ENCODE measurements at regions not wholly inside any gene's neighbourhood (a gene's known extent, or its start where the extent isn't known, plus 50 kb on each side); places are given as distances from the start of the nearest gene placed in this dataset.

DNA sequence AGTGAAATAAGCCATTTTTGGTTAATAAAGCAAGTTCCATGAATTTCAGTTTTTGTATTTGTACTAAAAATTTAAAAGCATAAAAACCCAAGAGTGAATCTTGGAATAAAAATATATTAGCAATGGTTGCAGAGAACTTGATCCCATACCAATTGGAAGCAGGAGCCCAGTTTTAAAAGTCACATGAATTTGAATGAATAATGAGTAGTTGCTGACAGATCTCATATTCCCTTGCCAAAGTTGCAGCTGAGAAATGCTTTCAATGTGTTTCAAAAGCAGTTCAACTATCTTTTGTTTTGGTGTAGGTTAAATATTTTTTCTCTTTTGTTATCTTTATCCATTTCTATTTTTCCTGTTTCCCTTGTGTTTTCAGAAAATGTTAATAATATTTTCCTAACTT, 818.6 kb downstream of the CDH18 start:
- POLR2A ChIA-PET, result no interaction called here
- Histone ChIP-seq H3K4me3 (ENCODE audit: low read depth, low read length) (no peak overlapping the region), H3K27ac (ENCODE audit: extremely low read depth, low read depth, low read length) (no peak overlapping the region), H3K36me3 (ENCODE audit: control insufficient read depth in 2 of 2, insufficient read depth in 1 of 2, low read length in 2 of 2) (no peaks in the 10 kb centered on the region), H3K9me3 (ENCODE audit: control insufficient read depth, insufficient read depth, low read depth, low read length) (no peaks in the 10 kb centered on the region), H3K4me1 (ENCODE audit: control insufficient read depth, insufficient read depth, low read length) (no peaks in the 10 kb centered on the region)
- CTCF ChIA-PET, result no interaction called here
- TF ChIP-seq SP3 (tag by site-specific recombination; IDR thresholded peaks at IDR 0.05), result no peak
- no peak for TF ChIP-seq ZNF660 (tag by site-specific recombination; IDR thresholded peaks at IDR 0.05)
- TF ChIP-seq ZNF146 (tag by site-specific recombination; IDR thresholded peaks at IDR 0.05), result no peak
- TF ChIP-seq, protein P1, sequence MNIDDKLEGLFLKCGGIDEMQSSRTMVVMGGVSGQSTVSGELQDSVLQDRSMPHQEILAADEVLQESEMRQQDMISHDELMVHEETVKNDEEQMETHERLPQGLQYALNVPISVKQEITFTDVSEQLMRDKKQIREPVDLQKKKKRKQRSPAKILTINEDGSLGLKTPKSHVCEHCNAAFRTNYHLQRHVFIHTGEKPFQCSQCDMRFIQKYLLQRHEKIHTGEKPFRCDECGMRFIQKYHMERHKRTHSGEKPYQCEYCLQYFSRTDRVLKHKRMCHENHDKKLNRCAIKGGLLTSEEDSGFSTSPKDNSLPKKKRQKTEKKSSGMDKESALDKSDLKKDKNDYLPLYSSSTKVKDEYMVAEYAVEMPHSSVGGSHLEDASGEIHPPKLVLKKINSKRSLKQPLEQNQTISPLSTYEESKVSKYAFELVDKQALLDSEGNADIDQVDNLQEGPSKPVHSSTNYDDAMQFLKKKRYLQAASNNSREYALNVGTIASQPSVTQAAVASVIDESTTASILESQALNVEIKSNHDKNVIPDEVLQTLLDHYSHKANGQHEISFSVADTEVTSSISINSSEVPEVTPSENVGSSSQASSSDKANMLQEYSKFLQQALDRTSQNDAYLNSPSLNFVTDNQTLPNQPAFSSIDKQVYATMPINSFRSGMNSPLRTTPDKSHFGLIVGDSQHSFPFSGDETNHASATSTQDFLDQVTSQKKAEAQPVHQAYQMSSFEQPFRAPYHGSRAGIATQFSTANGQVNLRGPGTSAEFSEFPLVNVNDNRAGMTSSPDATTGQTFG (tag by site-specific recombination; IDR thresholded peaks at IDR 0.05; ENCODE audit: borderline replicate concordance), result no peak
- TF ChIP-seq ZNF629 (tag by site-specific recombination; IDR thresholded peaks at IDR 0.05), result no peak
- TF ChIP-seq, protein P2, sequence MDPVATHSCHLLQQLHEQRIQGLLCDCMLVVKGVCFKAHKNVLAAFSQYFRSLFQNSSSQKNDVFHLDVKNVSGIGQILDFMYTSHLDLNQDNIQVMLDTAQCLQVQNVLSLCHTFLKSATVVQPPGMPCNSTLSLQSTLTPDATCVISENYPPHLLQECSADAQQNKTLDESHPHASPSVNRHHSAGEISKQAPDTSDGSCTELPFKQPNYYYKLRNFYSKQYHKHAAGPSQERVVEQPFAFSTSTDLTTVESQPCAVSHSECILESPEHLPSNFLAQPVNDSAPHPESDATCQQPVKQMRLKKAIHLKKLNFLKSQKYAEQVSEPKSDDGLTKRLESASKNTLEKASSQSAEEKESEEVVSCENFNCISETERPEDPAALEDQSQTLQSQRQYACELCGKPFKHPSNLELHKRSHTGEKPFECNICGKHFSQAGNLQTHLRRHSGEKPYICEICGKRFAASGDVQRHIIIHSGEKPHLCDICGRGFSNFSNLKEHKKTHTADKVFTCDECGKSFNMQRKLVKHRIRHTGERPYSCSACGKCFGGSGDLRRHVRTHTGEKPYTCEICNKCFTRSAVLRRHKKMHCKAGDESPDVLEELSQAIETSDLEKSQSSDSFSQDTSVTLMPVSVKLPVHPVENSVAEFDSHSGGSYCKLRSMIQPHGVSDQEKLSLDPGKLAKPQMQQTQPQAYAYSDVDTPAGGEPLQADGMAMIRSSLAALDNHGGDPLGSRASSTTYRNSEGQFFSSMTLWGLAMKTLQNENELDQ (tag by site-specific recombination; IDR thresholded peaks at IDR 0.05; ENCODE audit: low read depth), result no peak

DNA sequence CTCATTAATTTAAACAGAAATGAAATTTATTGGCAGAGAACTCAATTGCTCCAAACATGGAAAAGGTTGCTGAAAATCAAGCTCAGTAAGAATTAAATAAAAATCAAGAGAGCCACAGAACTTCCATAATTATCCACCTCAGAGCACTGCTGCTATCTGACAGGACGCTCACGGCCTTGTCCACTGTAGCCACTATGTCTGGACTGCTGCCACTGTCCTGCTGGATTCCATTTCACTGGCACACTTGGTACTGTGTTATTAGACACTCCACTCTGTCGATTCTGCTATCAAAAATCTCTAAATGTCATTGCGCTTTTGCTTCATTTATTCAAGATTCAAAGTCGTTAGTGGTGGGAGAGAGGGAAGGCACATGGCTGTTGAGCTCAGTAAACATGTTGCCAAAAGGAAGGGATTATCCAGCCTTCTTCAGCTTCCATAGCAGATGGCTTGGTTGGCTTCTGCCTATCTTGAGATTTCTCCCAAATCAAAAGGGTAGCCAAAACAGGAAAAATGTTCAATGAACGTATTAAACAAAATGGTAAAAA, 815.0 kb downstream of the CDH18 start:
- POLR2A ChIA-PET, result no interaction called here
- no peak overlapping the region for H3K4me3 ChIP-seq (ENCODE audit: low read depth, low read length)
- H3K36me3 ChIP-seq (ENCODE audit: control insufficient read depth in 2 of 2, insufficient read depth in 1 of 2, low read length in 2 of 2), result no peaks in the 10 kb centered on the region
- H3K27ac ChIP-seq (ENCODE audit: extremely low read depth, low read depth, low read length), result no peak overlapping the region
- no peaks in the 10 kb centered on the region for H3K4me1 ChIP-seq (ENCODE audit: control insufficient read depth, insufficient read depth, low read length)
- TF ChIP-seq ZNF184 (tag by site-specific recombination; IDR thresholded peaks at IDR 0.05), result no peak
- TF ChIP-seq ZNF654 (tag by site-specific recombination; IDR thresholded peaks at IDR 0.05; ENCODE audit: low read depth), result no peak
- no peak for TF ChIP-seq GFI1B (tag by site-specific recombination; IDR thresholded peaks at IDR 0.05)
- TF ChIP-seq, protein P3, sequence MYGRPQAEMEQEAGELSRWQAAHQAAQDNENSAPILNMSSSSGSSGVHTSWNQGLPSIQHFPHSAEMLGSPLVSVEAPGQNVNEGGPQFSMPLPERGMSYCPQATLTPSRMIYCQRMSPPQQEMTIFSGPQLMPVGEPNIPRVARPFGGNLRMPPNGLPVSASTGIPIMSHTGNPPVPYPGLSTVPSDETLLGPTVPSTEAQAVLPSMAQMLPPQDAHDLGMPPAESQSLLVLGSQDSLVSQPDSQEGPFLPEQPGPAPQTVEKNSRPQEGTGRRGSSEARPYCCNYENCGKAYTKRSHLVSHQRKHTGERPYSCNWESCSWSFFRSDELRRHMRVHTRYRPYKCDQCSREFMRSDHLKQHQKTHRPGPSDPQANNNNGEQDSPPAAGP (tag by site-specific recombination; IDR thresholded peaks at IDR 0.05), result no peak
- TF ChIP-seq ZFHX2 (tag by site-specific recombination; conservative IDR thresholded peaks at IDR 0.05), result no peak
- TF ChIP-seq ZNF239 (tag by site-specific recombination; IDR thresholded peaks at IDR 0.05), result no peak
- H3K9me3 ChIP-seq (ENCODE audit: control insufficient read depth, insufficient read depth, low read depth, low read length), result no peaks in the 10 kb centered on the region
- CTCF ChIA-PET, result no interaction called here

DNA sequence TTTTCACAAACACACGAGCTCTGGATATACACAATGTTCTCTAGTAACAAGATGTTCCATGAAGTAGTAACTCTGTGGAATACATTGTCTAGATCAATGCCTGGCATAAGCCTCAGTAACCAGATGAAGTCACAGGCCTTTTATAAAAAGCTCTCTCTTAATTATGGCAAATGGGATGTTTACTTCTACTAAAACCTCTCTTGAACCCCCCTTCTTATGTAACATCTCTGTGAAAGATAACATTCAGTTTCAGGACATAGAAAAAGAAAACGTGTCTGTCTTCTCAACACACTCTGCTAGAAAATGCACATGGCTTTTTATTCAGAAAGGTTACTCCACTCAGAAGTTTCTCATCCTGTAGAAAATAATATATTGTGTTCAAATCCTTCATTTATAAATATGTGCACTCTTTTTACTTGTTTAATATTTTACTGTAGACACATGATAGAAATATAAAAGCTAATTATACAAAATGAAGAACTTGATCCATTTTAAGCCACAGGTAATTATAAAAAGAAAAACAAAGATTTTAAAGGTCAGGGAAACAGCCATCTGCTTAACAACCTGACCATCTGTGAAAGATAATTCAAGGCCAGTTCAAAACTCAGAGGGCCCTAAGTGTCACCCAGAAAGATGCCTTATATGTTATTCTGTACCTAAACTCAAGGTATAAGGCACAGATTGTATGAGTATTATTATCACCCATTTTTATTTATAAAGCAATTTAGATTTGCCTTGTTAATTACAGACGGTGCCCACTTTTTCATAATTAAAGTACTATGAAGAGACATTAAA, 812.0 kb downstream of the CDH18 start:
- H3K4me3 ChIP-seq (ENCODE audit: low read depth, low read length), result no peak overlapping the region
- TF ChIP-seq, protein P4, sequence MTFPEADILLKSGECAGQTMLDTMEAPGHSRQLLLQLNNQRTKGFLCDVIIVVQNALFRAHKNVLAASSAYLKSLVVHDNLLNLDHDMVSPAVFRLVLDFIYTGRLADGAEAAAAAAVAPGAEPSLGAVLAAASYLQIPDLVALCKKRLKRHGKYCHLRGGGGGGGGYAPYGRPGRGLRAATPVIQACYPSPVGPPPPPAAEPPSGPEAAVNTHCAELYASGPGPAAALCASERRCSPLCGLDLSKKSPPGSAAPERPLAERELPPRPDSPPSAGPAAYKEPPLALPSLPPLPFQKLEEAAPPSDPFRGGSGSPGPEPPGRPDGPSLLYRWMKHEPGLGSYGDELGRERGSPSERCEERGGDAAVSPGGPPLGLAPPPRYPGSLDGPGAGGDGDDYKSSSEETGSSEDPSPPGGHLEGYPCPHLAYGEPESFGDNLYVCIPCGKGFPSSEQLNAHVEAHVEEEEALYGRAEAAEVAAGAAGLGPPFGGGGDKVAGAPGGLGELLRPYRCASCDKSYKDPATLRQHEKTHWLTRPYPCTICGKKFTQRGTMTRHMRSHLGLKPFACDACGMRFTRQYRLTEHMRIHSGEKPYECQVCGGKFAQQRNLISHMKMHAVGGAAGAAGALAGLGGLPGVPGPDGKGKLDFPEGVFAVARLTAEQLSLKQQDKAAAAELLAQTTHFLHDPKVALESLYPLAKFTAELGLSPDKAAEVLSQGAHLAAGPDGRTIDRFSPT (tag by site-specific recombination; IDR thresholded peaks at IDR 0.05), result no peak
- TF ChIP-seq, protein P5, sequence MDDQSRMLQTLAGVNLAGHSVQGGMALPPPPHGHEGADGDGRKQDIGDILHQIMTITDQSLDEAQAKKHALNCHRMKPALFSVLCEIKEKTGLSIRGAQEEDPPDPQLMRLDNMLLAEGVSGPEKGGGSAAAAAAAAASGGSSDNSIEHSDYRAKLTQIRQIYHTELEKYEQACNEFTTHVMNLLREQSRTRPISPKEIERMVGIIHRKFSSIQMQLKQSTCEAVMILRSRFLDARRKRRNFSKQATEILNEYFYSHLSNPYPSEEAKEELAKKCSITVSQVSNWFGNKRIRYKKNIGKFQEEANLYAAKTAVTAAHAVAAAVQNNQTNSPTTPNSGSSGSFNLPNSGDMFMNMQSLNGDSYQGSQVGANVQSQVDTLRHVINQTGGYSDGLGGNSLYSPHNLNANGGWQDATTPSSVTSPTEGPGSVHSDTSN (CRISPR knock-in tag; IDR thresholded peaks at IDR 0.05), result no peak
- no peak for TF ChIP-seq MEIS1 (CRISPR knock-in tag; IDR thresholded peaks at IDR 0.05; ENCODE audit: borderline replicate concordance)
- TF ChIP-seq YY2 (tag by site-specific recombination; IDR thresholded peaks at IDR 0.05), result no peak
- TF ChIP-seq, protein P6, sequence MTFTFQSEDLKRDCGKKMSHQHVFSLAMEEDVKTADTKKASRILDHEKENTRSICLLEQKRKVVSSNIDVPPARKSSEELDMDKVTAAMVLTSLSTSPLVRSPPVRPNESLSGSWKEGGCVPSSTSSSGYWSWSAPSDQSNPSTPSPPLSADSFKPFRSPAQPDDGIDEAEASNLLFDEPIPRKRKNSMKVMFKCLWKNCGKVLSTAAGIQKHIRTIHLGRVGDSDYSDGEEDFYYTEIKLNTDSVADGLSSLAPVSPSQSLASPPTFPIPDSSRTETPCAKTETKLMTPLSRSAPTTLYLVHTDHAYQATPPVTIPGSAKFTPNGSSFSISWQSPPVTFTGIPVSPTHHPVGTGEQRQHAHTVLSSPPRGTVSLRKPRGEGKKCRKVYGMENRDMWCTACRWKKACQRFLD (tag by site-specific recombination; IDR thresholded peaks at IDR 0.05), result no peak
- no peak for TF ChIP-seq ZBTB21 (tag by site-specific recombination; IDR thresholded peaks at IDR 0.05)
- ChIA-PET POLR2A (no interaction called here), CTCF (no interaction called here)
- no peak overlapping the region for H3K27ac ChIP-seq (ENCODE audit: extremely low read depth, low read depth, low read length)
- no peaks in the 10 kb centered on the region for H3K9me3 ChIP-seq (ENCODE audit: control insufficient read depth, insufficient read depth, low read depth, low read length)
- no peaks in the 10 kb centered on the region for H3K36me3 ChIP-seq (ENCODE audit: control insufficient read depth in 2 of 2, insufficient read depth in 1 of 2, low read length in 2 of 2)
- H3K4me1 ChIP-seq (ENCODE audit: control insufficient read depth, insufficient read depth, low read length), result no peaks in the 10 kb centered on the region

Measured in HEK293 (cell line).